ENCODE measurements at regions not wholly inside any gene's neighbourhood (a gene's known extent, or its start where the extent isn't known, plus 50 kb on each side); places are given as distances from the start of the nearest gene placed in this dataset.

GRCh38 chr7:65264258-65264657, 109.4 kb upstream of the ZNF92 start:
- no peak for TF ChIP-seq CTCF (IDR thresholded peaks at IDR 0.05; ENCODE audit: insufficient read depth, low read depth, low read length)
- TF ChIP-seq EZH2 (IDR thresholded peaks at IDR 0.05; ENCODE audit: insufficient read depth, low read length), result no peak
